GM23338 (cell line): ENCODE measurements at regions not wholly inside any gene's neighbourhood (a gene's known extent, or its start where the extent isn't known, plus 50 kb on each side); places are given as distances from the start of the nearest gene placed in this dataset.

Experiments used
- CREB1 ChIP-seq: fragments of 250-450 bp; sonication (Bioruptor Pico); IDR thresholded peaks from 2 replicates; pipeline ENCODE4 v1.5.0; 2020; ENCODE audit warnings: low read depth, mild to moderate bottlenecking, moderate library complexity
- CTCF ChIP-seq, 2 experiments: fragments of 200-600 bp in 1 of 2; sonication (generic) in 1 of 2; conservative IDR thresholded peaks; 2 replicates each; pipeline versions ENCODE4 v1.5.1 to v1.6.1; 2016 to 2017; ENCODE audit warnings: antibody characterized with exemption in 2 of 2, low read depth in 2 of 2, mild to moderate bottlenecking in 2 of 2, moderate library complexity in 1 of 2
- ETS1 ChIP-seq: IDR thresholded peaks from 2 replicates; pipeline ENCODE4 v1.6.1; 2016; ENCODE audit warnings: antibody characterized with exemption
- EZH2 ChIP-seq: fragments of 200-600 bp; sonication (generic); IDR thresholded peaks from one replicate; pipeline ENCODE4 v1.8.0; 2017; ENCODE audit warnings: antibody characterized with exemption, mild to moderate bottlenecking, low read depth; ENCODE audit not compliant: unreplicated experiment
- EZH2phosphoT487 ChIP-seq: fragments of 200-600 bp; sonication (generic); IDR thresholded peaks from one replicate; pipeline ENCODE4 v1.8.1; 2018; ENCODE audit warnings: antibody characterized with exemption; ENCODE audit not compliant: unreplicated experiment
- JUNB ChIP-seq: IDR thresholded peaks from one replicate; pipeline ENCODE4 v1.6.1; 2016; ENCODE audit warnings: antibody characterized with exemption; ENCODE audit not compliant: unreplicated experiment
- NANOG ChIP-seq: IDR thresholded peaks from 2 replicates; pipeline ENCODE4 v1.6.1; 2016; ENCODE audit warnings: antibody characterized with exemption, borderline replicate concordance
- POLR2AphosphoS5 ChIP-seq: IDR thresholded peaks from 2 replicates; pipeline ENCODE4 v1.6.1; 2016; ENCODE audit warnings: antibody characterized with exemption, low read depth
- REST ChIP-seq: IDR thresholded peaks from one replicate; pipeline ENCODE4 v1.6.1; 2018; ENCODE audit warnings: antibody characterized with exemption; ENCODE audit not compliant: unreplicated experiment
- STAT1 ChIP-seq: IDR thresholded peaks from one replicate; pipeline ENCODE4 v1.6.1; 2016; ENCODE audit warnings: antibody characterized with exemption; ENCODE audit not compliant: unreplicated experiment
- ZNF114 ChIP-seq: fragments of 250-450 bp; sonication (Bioruptor Pico); IDR thresholded peaks from 2 replicates; pipeline ENCODE4 v1.5.0; 2020; ENCODE audit warnings: mild to moderate bottlenecking, moderate library complexity
- ZNF462 ChIP-seq: fragments of 250-450 bp; sonication (Bioruptor Pico); IDR thresholded peaks from 2 replicates; pipeline ENCODE4 v1.5.0; 2020; ENCODE audit warnings: mild to moderate bottlenecking, moderate library complexity

- no peak for TF ChIP-seq CTCF (conservative IDR thresholded peaks at IDR 0.05; ENCODE audit: low read depth in 2 of 2)
- no peak for TF ChIP-seq EZH2
- no peak for TF ChIP-seq STAT1
- no peak for TF ChIP-seq POLR2AphosphoS5
- no peak for TF ChIP-seq EZH2phosphoT487
- peak; percentile 35; the same call in 1 of the 2 replicates for TF ChIP-seq CREB1 (CRISPR knock-in tag)
- peak; percentile 89 for TF ChIP-seq ZNF462 (CRISPR knock-in tag)
- no peak for TF ChIP-seq REST
- peak; percentile 56 for TF ChIP-seq NANOG
- no peak for TF ChIP-seq ETS1
- TF ChIP-seq ZNF114 (CRISPR knock-in tag) = peak; percentile 49; the same call in 1 of the 2 replicates
- no peak for TF ChIP-seq JUNB
Observed at GRCh38 chr1:80181418-80181817, 1174.9 kb upstream of the ADGRL4 start.
